Endothelial cell of umbilical vein (primary cell): ENCODE measurements at regions not wholly inside any gene's neighbourhood (a gene's known extent, or its start where the extent isn't known, plus 50 kb on each side); places are given as distances from the start of the nearest gene placed in this dataset.

Source experiments
- EZH2 ChIP-seq: IDR thresholded peaks from 2 replicates; pipeline ENCODE4 v1.6.1; 2012; ENCODE audit warnings: borderline replicate concordance, low read depth, mild to moderate bottlenecking, moderate library complexity, low read length, inconsistent platforms; ENCODE audit not compliant: severe bottlenecking
- POLR2AphosphoS5 ChIP-seq: IDR thresholded peaks from 2 replicates; pipeline ENCODE4 v1.6.1; 2012; ENCODE audit warnings: low read depth, mild to moderate bottlenecking, control low read depth, low read length, moderate library complexity; ENCODE audit not compliant: insufficient read depth

DNA sequence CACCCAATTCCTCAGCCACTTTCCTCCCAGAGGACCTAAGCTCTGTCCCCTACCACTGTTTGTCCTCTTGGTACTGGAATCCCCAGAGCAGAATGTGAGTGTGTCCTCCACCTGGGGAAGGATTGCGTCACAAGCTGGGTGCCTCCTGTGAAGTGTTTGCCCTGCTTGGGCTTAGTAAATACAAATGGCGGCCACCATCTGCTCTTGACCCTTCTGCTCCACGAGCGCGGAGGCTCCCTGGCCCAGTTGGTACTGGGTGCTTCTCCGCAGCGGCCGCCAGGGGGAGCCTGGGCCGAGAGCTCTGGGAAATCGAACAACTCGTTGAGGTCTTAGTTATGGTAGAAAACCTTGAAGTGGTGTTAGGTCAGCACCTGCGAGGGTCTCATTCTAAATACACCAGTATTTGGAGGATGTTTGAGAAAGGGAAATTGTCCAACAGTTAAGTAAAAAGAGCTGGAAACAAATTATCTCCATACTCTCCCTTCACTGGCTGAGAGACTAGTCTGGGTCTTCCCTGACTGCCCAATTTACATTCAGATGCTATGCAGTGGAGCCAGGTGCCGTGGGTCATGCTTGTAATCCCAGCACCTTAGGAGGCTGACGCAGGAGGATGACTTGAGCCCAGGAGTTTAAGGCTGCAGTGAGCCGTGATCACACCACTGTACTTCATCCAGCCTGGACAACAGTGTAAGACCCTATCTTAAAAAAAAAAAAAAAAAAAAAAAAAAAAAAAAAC lies 74.6 kb upstream of the TEAD1 start:
- TF ChIP-seq POLR2AphosphoS5, result no peak
- TF ChIP-seq EZH2, result no peak
